Islet of Langerhans (tissue), 1 donor: ENCODE measurements at regions not wholly inside any gene's neighbourhood (a gene's known extent, or its start where the extent isn't known, plus 50 kb on each side); places are given as distances from the start of the nearest gene placed in this dataset.
"Not testable (repeated sequence)": the region's sequence is repeated elsewhere in the genome, so short reads cannot be mapped to it uniquely, and the experiment has no call there.

Source experiments
- FAIRE-seq: peaks from one replicate; lab custom pipeline; 2011; peaks lifted over from hg19 to GRCh38; lab: Jason Lieb, UNC

DNA sequence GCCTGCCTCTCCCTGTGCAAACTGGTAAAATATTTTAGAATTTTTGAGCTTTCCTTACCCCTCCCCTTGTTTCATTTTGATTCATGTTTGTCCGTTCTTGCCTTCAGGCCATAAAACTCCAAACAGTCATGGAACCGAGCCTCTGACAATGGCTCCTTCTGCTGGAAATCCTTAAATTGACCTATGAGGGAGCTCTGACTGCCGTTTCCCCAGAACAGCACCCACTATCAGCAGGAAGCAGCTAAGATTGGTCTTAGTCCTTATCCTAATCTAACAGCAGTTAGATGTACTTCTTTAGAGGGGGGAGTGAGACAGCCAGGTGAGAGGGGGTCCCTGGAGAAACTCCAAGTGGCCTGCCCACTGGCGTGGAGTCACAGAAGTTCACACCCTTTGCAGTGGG is 106.7 kb downstream of the FAM174A start:
- no peak for FAIRE-seq

DNA sequence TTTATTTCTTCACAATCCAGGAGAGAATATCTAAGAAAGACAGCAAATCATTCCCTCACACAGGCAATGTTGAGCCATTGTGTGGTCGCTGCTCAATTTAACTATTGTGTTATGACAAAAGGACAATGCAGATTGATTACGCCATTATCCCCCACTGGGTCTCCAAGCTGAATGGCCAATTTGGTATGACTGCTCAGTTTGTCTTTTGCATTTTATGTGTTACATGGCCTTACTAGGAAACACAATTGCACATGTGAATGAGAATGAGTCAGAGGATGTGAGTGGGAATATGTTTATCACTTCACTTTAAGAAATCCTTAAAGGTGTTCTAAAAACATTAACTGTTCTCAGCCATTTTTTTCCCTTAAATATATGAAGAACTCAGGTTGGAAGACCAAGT is 108.3 kb downstream of the FAM174A start:
- no peak for FAIRE-seq

DNA sequence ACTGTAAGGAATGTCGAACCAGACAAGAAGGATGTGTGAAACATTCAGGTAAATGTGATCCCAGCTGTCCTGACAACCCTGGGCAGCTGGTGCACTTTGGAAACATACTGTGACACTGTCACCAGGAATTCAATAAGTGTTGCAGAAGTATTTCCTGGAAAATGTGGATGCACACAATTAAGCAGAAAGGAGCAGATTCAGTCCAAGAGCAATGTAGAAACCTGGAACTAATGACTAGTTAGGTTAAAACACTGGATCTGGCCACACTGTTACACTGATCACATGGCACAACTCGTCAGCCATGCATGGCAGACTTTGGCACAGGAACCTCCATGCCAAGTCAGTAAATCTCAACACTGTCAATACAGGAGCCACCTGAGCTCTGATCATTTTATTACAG is 109.0 kb downstream of the FAM174A start:
- no peak for FAIRE-seq

DNA sequence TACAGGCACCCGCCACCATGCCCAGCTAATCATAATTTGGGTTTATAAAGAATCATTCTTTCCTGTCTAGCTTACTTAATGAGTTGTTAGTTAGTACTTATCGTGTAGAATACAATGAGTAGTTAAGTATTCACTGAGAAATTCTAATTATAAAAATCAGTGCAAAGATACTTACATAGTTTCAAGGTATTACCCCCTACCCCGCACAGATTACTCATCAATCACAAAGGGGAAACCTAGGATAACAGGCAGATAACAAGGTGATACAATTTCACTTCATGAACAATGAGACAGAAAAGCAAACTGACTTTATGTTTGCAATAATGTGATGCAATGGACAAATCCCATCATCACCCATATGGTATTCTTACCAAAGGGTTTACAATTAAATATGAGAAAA is 109.6 kb downstream of the FAM174A start:
- FAIRE-seq: no peak

DNA sequence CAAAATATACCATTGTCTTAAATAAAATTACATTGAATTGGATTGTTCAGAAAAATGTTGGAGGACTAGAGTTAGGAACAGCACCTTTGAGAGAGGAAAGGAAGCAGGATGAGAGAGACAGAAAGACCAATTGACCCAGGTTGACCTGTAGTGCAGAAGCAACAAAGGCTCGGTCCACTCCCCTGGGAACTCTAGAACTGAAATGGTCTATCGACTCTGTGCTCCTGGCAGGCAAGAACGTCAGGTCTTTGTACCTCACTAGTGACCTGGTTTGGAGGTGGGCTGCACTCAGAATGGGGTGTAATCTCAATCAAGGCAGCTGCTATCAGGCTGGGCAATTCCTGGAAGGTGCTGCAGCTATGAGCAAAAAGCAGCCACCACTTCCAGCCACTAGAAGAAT is 110.8 kb downstream of the FAM174A start:
- FAIRE-seq: no peak

DNA sequence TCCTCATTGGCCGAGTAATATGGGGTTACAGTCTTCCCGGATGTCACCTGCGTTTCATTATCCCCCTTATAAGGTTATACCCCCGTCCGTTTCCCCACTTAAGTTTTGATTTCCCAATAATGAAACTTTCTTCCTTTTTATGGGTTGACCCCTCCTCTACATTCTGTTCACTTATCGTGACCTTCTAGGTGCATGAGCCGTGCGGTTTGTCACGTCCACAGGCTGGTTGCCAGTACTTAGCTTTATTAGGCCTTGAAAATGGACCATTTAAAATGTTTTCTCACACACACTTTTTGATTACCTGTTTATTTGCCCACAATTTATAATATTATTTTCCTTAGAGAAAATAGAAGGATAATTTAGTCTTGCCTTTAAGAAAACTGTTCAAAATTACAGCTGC is 111.5 kb downstream of the FAM174A start:
- FAIRE-seq: no peak

DNA sequence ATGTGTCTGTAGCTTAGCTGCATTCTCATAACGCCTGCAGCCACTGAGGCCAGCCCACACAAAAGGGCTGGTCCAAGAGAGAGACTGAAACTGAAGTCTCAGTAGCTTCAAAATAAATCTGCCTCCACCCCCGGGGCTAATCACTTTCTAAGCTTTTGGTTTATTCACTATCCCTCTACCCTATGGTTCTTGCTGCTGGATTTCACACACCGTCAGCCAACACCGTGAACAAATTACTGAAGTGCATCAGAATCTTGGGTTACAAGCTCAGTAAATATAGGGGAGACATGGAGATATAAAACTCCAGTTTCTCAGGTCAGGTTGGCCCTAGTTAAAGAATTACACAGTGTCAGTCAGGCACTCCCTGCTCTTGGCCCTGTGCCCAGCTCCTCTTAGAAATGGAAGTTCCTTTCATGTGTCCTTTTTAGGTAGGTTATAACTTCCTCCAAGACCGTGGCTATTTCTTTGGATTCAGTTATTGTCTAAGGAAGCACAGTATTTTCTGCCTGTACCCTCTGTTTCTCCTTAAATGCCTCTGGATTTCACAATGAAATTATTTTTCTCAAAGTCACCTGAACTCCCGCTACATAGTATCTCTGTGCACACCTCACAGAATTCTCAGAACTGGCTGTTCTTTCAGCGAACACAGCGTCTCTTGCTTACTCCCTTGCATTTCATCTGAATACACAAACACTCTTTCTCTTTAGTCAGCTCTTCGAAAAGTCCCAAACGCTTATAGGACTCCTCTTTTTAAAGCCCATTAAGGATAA is 112.5 kb downstream of the FAM174A start:
- FAIRE-seq: no peak

DNA sequence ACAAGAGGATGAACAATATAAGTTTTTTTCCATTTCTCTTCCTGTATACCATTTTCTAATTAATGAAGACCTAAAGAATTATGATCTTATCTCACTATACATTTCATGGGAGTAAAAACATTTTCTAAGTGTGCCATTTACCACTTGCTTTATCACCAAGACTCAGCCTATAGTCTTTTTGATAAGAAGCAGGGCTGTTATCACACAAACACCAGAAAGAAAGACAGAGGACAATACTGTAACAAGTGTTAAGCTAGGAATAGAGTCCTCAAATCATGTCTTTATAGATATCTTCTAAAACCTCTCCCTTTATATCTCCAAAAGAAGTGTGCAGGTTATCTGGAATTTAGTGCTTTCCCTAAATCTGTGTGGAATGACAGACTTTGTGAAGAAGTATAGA is 119.7 kb downstream of the FAM174A start:
- FAIRE-seq: no peak

DNA sequence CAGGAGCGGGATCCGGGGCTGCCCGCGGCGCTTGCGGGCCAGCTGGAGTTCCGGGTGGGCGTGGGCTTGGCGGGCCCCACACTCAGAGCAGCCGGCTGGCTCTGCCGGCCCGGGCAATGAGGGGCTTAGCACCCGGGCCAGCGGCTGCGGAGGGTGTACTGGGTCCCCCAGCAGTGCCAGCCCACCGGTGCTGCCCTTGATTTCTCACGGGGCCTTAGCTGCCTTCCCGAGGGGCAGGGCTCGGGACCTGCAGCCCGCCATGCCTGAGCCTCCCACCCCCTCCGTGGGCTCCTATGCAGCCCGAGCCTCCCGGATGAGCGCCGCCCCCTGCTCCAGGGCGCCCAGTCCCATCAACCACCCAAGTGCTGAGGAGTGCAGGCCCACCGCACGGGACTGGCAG is 121.6 kb downstream of the FAM174A start:
- not testable (repeated sequence) for FAIRE-seq

DNA sequence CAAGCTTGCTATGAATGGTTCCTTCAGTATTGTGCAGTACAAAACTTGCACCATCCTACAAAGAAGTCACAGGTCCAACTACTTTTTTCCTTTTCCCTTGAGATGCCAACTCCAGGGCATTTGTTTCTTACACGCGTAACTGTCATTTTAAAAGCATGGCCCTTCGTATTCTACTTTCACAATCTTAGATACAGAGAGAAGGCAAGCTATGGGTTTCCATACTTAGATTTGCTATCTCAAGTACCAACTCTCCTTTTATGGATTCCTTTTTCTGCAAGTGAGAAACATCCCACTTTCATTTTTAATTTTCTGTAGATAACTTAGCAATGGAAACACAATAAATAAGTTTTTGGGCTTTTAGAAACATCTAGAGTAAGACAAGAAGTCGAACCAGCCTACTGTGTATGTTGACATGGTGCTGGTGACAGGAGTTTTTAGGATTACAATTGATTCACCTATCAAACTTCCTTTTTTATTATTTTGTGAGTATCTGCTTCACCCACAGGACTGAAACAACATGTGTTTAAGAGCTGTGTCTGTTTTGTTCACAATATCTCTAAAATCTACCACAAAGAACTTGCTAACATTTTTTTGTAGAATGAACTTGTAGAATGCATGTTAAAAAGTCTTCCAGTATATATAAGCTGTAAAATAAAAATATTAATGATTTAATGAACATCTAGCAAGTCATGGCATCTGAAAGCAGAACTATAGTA is 124.1 kb downstream of the FAM174A start:
- FAIRE-seq: no peak

DNA sequence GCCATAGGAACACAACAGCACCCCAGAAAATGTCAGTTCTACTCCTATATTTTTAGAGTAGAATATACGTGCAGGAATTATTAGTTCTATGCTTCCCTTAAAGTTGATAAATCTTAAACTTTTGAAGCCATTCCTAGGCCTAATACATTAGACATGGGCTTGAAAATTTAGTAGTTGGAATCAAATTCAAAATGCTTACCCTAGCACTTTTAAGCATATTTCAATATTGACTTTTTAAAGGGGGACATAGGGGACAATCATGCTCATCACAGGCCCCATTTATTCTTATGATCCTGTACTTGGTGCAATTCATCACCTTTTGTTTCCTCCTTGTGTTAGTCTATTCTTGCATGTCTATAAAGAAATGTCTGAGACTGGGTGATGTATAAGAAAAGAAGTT is 129.0 kb downstream of the FAM174A start:
- FAIRE-seq: no peak

DNA sequence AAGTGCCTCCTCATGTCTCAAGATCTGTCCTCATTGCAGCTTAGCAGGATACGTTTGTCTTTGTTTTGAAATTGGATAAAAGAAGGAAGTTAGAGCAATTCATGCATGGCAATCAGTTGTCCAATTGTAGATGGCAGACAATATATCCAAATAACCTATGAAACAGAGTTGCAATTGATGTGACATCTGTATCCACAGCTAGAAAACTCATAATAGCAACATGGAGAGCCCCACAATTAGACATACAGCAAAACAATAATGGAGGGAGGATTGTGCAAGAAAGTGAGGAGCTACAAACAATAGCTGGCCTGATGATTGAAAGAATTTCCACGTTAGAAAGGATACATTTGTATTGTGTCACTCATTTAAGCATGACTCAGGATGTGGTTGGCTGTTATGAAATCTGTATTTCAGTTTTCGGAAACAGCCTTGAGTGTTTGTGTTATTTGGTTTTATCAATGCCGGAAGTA is 132.0 kb downstream of the FAM174A start:
- FAIRE-seq: no peak

DNA sequence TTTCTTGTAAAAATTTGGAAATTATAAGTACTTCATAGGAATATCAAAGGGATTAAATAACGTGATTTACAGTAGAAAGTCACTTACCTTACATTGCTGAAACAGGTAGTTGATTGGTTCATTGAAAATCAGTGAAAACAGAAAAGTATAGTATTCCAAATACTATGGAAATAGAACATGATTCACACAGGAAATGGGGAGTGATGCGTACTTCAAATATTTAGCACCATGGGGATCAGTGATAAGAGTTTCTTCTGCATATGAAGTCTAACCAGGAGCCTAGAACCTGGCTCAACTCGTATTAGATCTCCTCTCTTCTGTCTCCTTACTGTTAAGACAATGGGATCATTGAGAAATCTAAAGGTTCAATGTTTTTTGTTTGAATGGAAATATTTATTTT is 133.3 kb downstream of the FAM174A start:
- no peak for FAIRE-seq

DNA sequence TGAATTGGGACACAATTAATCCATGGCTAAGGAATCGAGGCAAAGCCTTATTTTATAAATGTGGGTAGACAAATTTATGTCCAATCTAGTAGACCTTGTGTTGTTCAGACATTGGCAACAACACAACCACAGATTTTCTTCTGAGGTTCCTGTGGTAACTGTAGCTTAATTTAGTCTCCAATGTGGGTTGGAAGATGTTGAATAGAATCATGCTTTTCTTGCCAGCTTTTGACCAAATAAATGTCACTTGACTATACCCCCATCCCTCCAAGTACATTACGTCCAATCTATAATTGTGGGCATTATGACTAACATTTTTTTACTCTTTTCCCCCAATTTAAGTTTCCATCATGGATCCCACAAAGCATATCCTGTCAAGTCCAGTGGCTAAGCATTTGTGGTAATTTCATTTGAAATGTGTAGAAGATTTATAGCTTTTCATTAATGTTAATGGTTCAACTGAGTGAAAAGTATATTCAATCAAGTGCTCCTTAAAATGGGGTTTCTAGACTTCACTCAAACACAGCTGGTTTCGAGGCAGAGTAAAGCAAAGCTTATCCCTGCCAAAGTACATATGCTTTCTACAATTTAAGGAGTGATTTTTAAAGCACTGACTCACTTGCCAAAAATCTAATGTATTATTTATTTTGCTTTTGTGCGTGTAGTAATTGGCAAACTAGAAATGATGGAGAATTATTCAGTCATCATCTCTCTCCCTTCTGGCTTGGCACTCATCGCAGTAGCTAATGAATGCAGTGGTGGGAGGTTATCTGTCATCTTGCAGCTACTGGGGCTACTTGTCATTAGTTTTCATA is 141.8 kb downstream of the FAM174A start:
- no peak for FAIRE-seq

DNA sequence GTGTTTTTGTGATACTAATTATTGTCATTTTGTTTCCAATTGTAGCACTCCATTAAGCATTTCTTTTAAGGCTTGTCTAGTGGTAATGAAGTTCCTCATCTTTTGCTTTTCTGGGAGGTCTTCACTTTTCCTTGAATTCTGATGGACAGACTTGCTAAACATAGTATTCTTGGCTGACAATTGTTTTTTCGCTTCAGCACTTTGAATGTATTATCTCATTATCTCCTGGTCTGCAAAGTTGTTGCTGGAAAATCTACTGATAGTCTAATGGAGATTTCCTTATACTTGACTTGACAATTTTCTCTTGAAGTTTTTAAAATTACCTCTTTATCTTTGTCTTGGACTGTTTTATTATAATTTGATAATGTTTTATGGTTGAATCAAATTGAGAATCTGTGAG is 147.5 kb downstream of the FAM174A start:
- no peak for FAIRE-seq

DNA sequence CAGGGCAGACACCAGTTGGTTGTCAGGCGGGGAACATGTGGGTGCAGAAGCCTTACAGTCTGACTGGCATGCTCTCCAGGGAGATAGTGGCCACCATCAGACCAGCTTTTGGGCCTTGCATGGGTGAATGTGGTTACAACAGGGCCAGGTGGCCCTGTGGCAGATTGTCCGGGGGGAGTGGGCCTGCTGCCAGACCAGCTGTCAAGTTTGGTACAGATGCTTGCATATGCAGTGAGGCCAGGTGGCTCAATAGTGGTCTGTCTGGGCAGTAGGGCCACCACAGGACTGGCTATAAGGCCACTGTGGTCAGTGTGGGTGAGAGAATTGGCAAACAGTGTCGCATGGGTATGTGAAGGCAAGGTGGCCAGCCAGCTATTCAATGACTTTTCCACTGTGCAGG is 148.7 kb downstream of the FAM174A start:
- no peak for FAIRE-seq

DNA sequence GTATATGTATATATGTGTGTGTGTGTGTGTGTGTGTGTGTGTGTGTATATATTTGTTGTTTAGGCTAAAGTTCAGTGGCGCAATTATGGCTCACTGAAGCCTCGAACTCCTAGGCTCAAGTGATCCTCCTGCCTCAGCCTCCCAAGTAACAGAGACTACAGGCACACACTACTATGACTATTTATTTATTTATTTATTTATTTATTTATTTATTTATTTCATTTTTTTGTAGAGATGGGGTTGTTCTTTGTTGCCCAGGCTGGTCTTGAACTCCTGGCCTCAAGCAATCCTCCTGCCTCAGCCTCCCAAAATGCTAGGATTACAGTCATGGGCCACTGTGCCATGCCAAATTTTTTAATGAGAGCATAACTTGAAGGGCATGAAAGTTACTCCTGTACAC is 149.9 kb downstream of the FAM174A start:
- FAIRE-seq: not testable (repeated sequence)

DNA sequence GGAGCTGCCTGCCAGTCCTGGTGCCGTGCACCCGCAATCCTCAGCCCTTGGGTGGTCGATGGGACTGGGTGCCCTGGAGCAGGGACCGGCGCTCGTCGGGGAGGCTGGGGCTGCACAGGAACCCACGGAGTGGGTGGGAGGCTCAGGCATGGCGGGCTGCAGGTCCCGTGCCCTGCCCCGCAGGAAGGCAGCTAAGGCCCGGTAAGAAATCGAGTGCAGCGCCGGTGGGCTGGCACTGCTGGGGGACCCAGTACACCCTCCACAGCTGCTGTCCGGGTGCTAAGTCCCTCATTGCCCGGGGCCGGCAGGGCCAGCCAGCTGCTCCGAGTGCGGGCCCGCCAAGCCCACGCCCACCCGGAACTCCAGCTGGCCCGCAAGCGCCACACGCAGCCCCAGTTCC is 153.7 kb downstream of the FAM174A start:
- not testable (repeated sequence) for FAIRE-seq

DNA sequence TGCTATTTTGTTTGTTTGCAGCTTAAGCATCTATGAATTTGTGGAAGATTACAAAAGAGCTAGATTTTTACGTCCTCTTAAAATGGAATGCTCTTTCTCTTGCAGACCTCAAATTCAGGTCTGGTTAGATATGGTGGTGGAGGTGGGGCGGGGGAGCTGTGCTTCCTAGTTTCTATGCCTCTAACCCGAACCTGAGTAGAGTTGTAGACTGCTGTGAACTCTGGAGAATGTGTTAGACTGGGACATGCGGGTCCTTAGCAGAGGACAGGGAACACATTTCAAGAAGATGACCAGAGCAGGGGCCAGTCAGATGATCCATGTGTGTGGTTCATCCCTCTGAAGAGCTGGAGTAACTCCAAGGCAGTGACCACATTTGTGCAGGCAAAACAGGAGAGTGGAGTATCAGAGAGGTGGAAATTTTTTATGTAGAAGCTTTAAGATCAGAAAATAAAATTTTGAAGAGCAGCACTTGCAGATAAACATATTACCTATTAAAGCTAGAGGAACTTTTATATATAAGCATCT is 154.9 kb downstream of the FAM174A start:
- no peak for FAIRE-seq

DNA sequence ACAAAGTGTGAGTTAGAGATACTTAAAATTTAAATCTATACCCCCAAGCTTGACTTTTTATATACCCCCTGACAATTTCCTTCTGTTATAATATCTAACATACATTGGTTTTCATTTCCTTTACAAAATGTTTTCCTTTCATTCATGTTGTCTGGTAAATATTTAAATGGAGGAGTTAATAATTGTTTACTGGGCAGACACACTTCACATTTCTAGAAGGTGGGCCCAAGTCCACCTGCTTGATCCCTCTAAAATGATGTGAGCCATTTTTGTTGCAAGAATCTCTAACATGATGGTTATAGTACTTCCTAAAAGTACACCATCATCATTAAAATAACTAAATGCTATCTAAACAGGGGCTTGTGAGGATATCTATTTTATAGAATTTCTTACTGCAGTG is 155.9 kb downstream of the FAM174A start:
- no peak for FAIRE-seq

DNA sequence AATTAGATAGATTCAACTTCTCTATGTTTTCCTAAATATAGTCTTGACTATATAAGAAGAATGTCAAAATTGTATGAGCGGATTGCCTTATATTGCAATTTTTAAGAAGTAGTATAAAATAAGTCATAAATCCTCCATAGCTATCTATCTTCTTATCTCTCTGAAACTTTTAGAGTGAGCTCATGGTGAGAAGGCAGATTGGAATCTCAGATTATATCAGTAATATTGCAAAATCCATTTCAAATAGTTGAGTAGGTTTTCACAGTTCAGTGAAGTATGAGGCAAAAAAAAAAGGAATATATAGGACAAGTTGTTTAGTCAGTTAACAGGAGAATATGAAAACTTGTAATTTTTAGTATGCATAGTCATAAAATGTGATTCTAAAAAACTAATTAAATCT is 156.4 kb downstream of the FAM174A start:
- FAIRE-seq: no peak

DNA sequence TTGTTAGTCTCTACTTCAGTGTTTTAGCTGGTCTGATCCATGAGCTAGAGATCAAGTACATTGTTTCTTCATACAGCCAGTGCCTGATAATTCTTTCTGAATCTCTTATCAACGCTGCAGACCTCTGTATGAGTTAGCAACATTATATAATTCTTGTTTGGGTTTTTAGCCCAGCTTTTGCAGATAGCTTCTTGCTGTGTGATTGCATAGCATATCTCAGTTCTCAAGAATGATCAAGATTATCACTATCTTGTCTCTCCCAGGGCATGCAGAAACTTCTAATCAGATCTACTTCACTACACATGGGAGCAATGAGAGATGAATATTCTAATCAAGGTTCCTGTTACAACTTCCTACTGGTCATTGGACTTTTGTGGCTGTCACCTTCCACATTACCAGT is 158.3 kb downstream of the FAM174A start:
- FAIRE-seq: no peak

DNA sequence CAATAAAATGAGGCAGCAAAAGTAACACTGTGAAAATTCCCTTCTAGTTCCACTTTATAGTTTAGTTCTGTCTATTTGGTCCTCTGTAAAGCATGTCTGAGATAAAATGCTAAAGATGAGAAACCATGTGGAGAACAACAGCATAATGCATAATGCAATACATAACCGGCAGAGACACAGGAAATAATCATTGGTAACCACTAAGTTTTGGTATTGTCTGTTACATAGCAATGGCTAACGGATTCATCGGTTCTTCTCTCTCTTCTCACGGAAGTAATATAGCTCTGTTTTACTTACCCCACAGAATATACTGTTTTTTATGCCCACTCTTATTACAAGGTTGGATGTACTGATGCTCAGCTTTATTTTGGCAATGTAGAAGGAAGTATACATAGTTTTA is 158.9 kb downstream of the FAM174A start:
- FAIRE-seq: no peak
